ENCODE measurements at regions not wholly inside any gene's neighbourhood (a gene's known extent, or its start where the extent isn't known, plus 50 kb on each side); places are given as distances from the start of the nearest gene placed in this dataset.

GRCh38 chr10:84908491-84908890 lies 580.1 kb downstream of the CCSER2 start:
- 69% methylated on average over 4 of the region's 4 CpGs for WGBS
- TF ChIP-seq POLR2AphosphoS5 (IDR thresholded peaks at IDR 0.05) (no peak), EP300 (IDR thresholded peaks at IDR 0.05) (no peak)
- H3K4me3 ChIP-seq, result no peak overlapping the region
- no peak overlapping the region for H3K27ac ChIP-seq (replicated peaks in 1 of 4)
- no peak for DNase-seq (ENCODE audit: extremely low spot score)
- H3K9me3 ChIP-seq, result no peaks in the 10 kb centered on the region
- H3K27me3 ChIP-seq, result no peaks in the 10 kb centered on the region
- no peaks in the 10 kb centered on the region for H3K4me1 ChIP-seq
- intact Hi-C loops (cut with DNase I), result no loop called here
- H3K36me3 ChIP-seq, result no peaks in the 10 kb centered on the region

GRCh38 chr10:84921701-84922100 lies 593.3 kb downstream of the CCSER2 start:
- no peaks in the 10 kb centered on the region for H3K36me3 ChIP-seq
- no peak overlapping the region for H3K27ac ChIP-seq (replicated peaks in 1 of 4)
- H3K4me3 ChIP-seq, result no peak overlapping the region
- DNase-seq (ENCODE audit: extremely low spot score), result no peak
- H3K4me1 ChIP-seq, result no peaks in the 10 kb centered on the region
- no peaks in the 10 kb centered on the region for H3K27me3 ChIP-seq
- no peak for TF ChIP-seq CTCF (IDR thresholded peaks at IDR 0.05)
- TF ChIP-seq EP300 (IDR thresholded peaks at IDR 0.05), result no peak
- TF ChIP-seq POLR2A (IDR thresholded peaks at IDR 0.05; ENCODE audit: low read depth), result no peak
- no peak for TF ChIP-seq POLR2AphosphoS5 (IDR thresholded peaks at IDR 0.05)
- WGBS, result 62% methylated on average over 1 of the region's 1 CpG
- peaks cover 0 to 13% (median 9%) of the 10 kb centered on the region in 4 donors for H3K9me3 ChIP-seq
- intact Hi-C loops (cut with DNase I), result no loop called here

- Histone ChIP-seq H3K27ac (replicated peaks in 1 of 4) (no peak overlapping the region), H3K9me3 (peaks cover 0 to 14% (median 2%) of the 10 kb centered on the region in 4 donors), H3K4me1 (no peaks in the 10 kb centered on the region), H3K4me3 (no peak overlapping the region), H3K36me3 (no peaks in the 10 kb centered on the region), H3K27me3 (no peaks in the 10 kb centered on the region)
- intact Hi-C loops (cut with DNase I), result no loop called here
- TF ChIP-seq POLR2A (IDR thresholded peaks at IDR 0.05; ENCODE audit: low read depth) (no peak), POLR2AphosphoS5 (IDR thresholded peaks at IDR 0.05) (no peak), CTCF (IDR thresholded peaks at IDR 0.05) (no peak), EP300 (IDR thresholded peaks at IDR 0.05) (no peak)
- no peak for DNase-seq (ENCODE audit: extremely low spot score)
- WGBS, result 70% methylated on average over 2 of the region's 2 CpGs
These were observed 595.7 kb downstream of the CCSER2 start for GRCh38 chr10:84924131-84924530.

- Histone ChIP-seq H3K4me1 (no peaks in the 10 kb centered on the region), H3K27me3 (no peaks in the 10 kb centered on the region), H3K9me3 (peaks cover 0 to 7% (median 0%) of the 10 kb centered on the region in 4 donors), H3K27ac (replicated peaks in 1 of 4) (no peak overlapping the region), H3K4me3 (no peak overlapping the region), H3K36me3 (no peaks in the 10 kb centered on the region)
- TF ChIP-seq POLR2A (IDR thresholded peaks at IDR 0.05; ENCODE audit: low read depth), result no peak
- no peak for TF ChIP-seq EP300 (IDR thresholded peaks at IDR 0.05)
- TF ChIP-seq CTCF (IDR thresholded peaks at IDR 0.05), result no peak
- TF ChIP-seq POLR2AphosphoS5 (IDR thresholded peaks at IDR 0.05), result no peak
- intact Hi-C loops (cut with DNase I), result no loop called here
- DNase-seq (ENCODE audit: extremely low spot score), result no peak
These were observed 597.1 kb downstream of the CCSER2 start for GRCh38 chr10:84925495-84925894.

GRCh38 chr10:84933402-84933801 lies 605.0 kb downstream of the CCSER2 start:
- H3K4me3 ChIP-seq, result no peak overlapping the region
- H3K27me3 ChIP-seq, result no peaks in the 10 kb centered on the region
- no peak for DNase-seq (ENCODE audit: extremely low spot score)
- no peaks in the 10 kb centered on the region for H3K4me1 ChIP-seq
- H3K36me3 ChIP-seq, result no peaks in the 10 kb centered on the region
- TF ChIP-seq CTCF (IDR thresholded peaks at IDR 0.05), result no peak
- TF ChIP-seq EP300 (IDR thresholded peaks at IDR 0.05), result no peak
- TF ChIP-seq POLR2A (IDR thresholded peaks at IDR 0.05; ENCODE audit: low read depth), result no peak
- TF ChIP-seq POLR2AphosphoS5 (IDR thresholded peaks at IDR 0.05), result no peak
- intact Hi-C loops (cut with DNase I), result no loop called here
- peaks cover 0 to 3% (median 0%) of the 10 kb centered on the region in 4 donors for H3K9me3 ChIP-seq
- no peak overlapping the region for H3K27ac ChIP-seq (replicated peaks in 1 of 4)
- WGBS, result 73% methylated on average over 7 of the region's 7 CpGs
